CD4-positive, alpha-beta T cell (primary cell): ENCODE measurements at regions not wholly inside any gene's neighbourhood (a gene's known extent, or its start where the extent isn't known, plus 50 kb on each side); places are given as distances from the start of the nearest gene placed in this dataset.

Experiments
- ATAC-seq: fragments of 200-7000 bp; cut with Tn5 transposase; one replicate; pipeline ENCODE4 v1.10.0; 2022; ENCODE audit warnings: mild to moderate bottlenecking; ENCODE audit not compliant: poor library complexity
- CTCF ChIA-PET: fragments of 350-600 bp; sonication (Branson Sonifier 250); formaldehyde crosslinking; loops from one replicate; lab custom pipeline; 2021; ENCODE audit warnings: antibody characterized with exemption, inconsistent platforms; lab: Charles Lee
- POLR2A ChIA-PET: fragments of 350-600 bp; sonication (Branson Sonifier 250); formaldehyde crosslinking; loops from one replicate; lab custom pipeline; 2021; ENCODE audit warnings: antibody characterized with exemption, inconsistent platforms; lab: Charles Lee
- DNase-seq, 14 experiments: peaks; one replicate each; pipeline ENCODE4 v3.0.0-alpha.2; 2013 to 2020; ENCODE audit warnings: mixed read lengths in 2 of 14
- H3K27ac ChIP-seq, 2 donors: one replicate each; pipeline versions ENCODE4 v1.5.1 to v1.7.0; 2013; ENCODE audit warnings: low read length in 2 of 2, low read depth in 1 of 2, mild to moderate bottlenecking in 1 of 2
- H3K27me3 ChIP-seq, 2 experiments: 1 replicate in 1 of 2; 2 replicates in 1 of 2; pipeline versions ENCODE4 v1.6.1 to v1.7.0; 2013; ENCODE audit warnings: low read length in 2 of 2, control low read depth in 1 of 2, mild to moderate bottlenecking in 1 of 2, moderate library complexity in 1 of 2; ENCODE audit not compliant: insufficient read depth in 2 of 2, control insufficient read depth in 1 of 2
- H3K36me3 ChIP-seq: one replicate; pipeline ENCODE4 v1.6.1; 2013; ENCODE audit warnings: low read length, control low read depth; ENCODE audit not compliant: insufficient read depth
- H3K4me1 ChIP-seq: one replicate; pipeline ENCODE4 v1.6.1; 2013; ENCODE audit warnings: low read length, control low read depth; ENCODE audit not compliant: insufficient read depth
- H3K4me3 ChIP-seq: one replicate; pipeline ENCODE4 v1.5.1; 2013; ENCODE audit warnings: mild to moderate bottlenecking, low read length, moderate library complexity
- H3K9me3 ChIP-seq, 2 experiments: 1 replicate in 1 of 2; 2 replicates in 1 of 2; pipeline versions ENCODE4 v1.6.1 to v1.7.0; 2013; ENCODE audit warnings: low read length in 2 of 2, mild to moderate bottlenecking in 2 of 2, control low read depth in 1 of 2, moderate library complexity in 1 of 2; ENCODE audit not compliant: control insufficient read depth in 1 of 2, insufficient read depth in 1 of 2
- H3K27ac Mint-ChIP-seq: one replicate; pipeline ENCODE4 v1.8.0; 2020; ENCODE audit warnings: mixed read lengths
- H3K27me3 Mint-ChIP-seq: one replicate; pipeline ENCODE4 v1.8.0; 2021; ENCODE audit warnings: mixed read lengths
- H3K36me3 Mint-ChIP-seq: one replicate; pipeline ENCODE4 v1.8.0; 2021; ENCODE audit warnings: low read depth, mixed read lengths
- H3K4me1 Mint-ChIP-seq: one replicate; pipeline ENCODE4 v1.8.0; 2021; ENCODE audit warnings: low read depth, mixed read lengths
- H3K4me3 Mint-ChIP-seq: one replicate; pipeline ENCODE4 v1.8.0; 2020; ENCODE audit warnings: mild to moderate bottlenecking, mixed read lengths
- H3K9me3 Mint-ChIP-seq: one replicate; pipeline ENCODE4 v1.8.0; 2020; ENCODE audit warnings: mixed read lengths
- CTCF ChIP-seq: fragments of 200-600 bp; IDR thresholded peaks from one replicate; pipeline ENCODE4 v1.8.0; 2022; ENCODE audit warnings: antibody characterized with exemption, mild to moderate bottlenecking
- intact Hi-C, 2 experiments: fragments of 100-400 bp; cut with DNase I in 1 of 2; cut with micrococcal nuclease in 1 of 2; formaldehyde crosslinking; loops; one replicate each; pipeline versions ENCODE4 v1.15.1 to v1.9.0; 2023 to 2025; cut with DNase I, micrococcal nuclease

GRCh38 chr22:49039625-49040024 lies 788.0 kb downstream of the BRD1 start:
- POLR2A ChIA-PET: no interaction called here
- no peak for DNase-seq
- Mint-ChIP-seq H3K27me3 (peaks cover 6% of the 10 kb centered on the region), H3K9me3 (no peaks in the 10 kb centered on the region), H3K4me3 (no peak overlapping the region), H3K27ac (no peak overlapping the region), H3K36me3 (no peaks in the 10 kb centered on the region), H3K4me1 (no peaks in the 10 kb centered on the region)
- Histone ChIP-seq H3K9me3 (peaks cover 0 to 7% of the 10 kb centered on the region in 2 experiments), H3K27me3 (no peaks in the 10 kb centered on the region), H3K36me3 (no peaks in the 10 kb centered on the region), H3K4me3 (no peak overlapping the region), H3K27ac (no peak overlapping the region), H3K4me1 (no peaks in the 10 kb centered on the region)
- no peak for ATAC-seq
- CTCF ChIA-PET: no interaction called here
- intact Hi-C loops: no loop called here
- TF ChIP-seq CTCF: no peak

GRCh38 chr22:49037701-49038245 lies 789.9 kb downstream of the BRD1 start:
- ATAC-seq: no peak
- POLR2A ChIA-PET: no interaction called here
- DNase-seq: no peak
- Mint-ChIP-seq H3K27me3 (peaks cover 2% of the 10 kb centered on the region), H3K27ac (no peak overlapping the region), H3K36me3 (no peaks in the 10 kb centered on the region), H3K9me3 (no peaks in the 10 kb centered on the region), H3K4me3 (no peak overlapping the region), H3K4me1 (no peaks in the 10 kb centered on the region)
- Histone ChIP-seq H3K9me3 (peaks cover 0 to 7% of the 10 kb centered on the region in 2 experiments), H3K27ac (no peak overlapping the region), H3K4me1 (no peaks in the 10 kb centered on the region), H3K4me3 (no peak overlapping the region), H3K36me3 (no peaks in the 10 kb centered on the region), H3K27me3 (no peaks in the 10 kb centered on the region)
- CTCF ChIA-PET: no interaction called here
- TF ChIP-seq CTCF: no peak
- intact Hi-C loops: no loop called here

GRCh38 chr22:49036513-49036912 lies 791.2 kb downstream of the BRD1 start:
- Histone ChIP-seq H3K36me3 (no peaks in the 10 kb centered on the region), H3K27me3 (peaks cover 0 to 2% of the 10 kb centered on the region in 2 experiments), H3K27ac (no peak overlapping the region), H3K9me3 (peaks cover 0 to 7% of the 10 kb centered on the region in 2 experiments), H3K4me3 (no peak overlapping the region), H3K4me1 (no peaks in the 10 kb centered on the region)
- intact Hi-C loops: no loop called here
- H3K4me1 Mint-ChIP-seq: no peaks in the 10 kb centered on the region
- ATAC-seq (no peak), DNase-seq (no peak)
- no peak overlapping the region for H3K27ac Mint-ChIP-seq
- no peaks in the 10 kb centered on the region for H3K9me3 Mint-ChIP-seq
- ChIA-PET CTCF (no interaction called here), POLR2A (no interaction called here)
- no peak for TF ChIP-seq CTCF
- H3K4me3 Mint-ChIP-seq: no peak overlapping the region
- no peaks in the 10 kb centered on the region for H3K36me3 Mint-ChIP-seq
- H3K27me3 Mint-ChIP-seq: no peaks in the 10 kb centered on the region
